GM18907 (cell line): ENCODE measurements at regions not wholly inside any gene's neighbourhood (a gene's known extent, or its start where the extent isn't known, plus 50 kb on each side); places are given as distances from the start of the nearest gene placed in this dataset.

Experiments used
- ATAC-seq: cut with Tn5 transposase; IDR thresholded peaks from one replicate; pipeline ENCODE4 v1.9.1; 2021; ENCODE audit warnings: mild to moderate bottlenecking, moderate library complexity; ENCODE audit not compliant: unreplicated experiment

GRCh38 chr3:161987933-161988332 is 491.3 kb downstream of the OTOL1 start:
- no peak for ATAC-seq

- ATAC-seq: no peak
Measured at GRCh38 chr3:161989012-161989411, 492.4 kb downstream of the OTOL1 start.

- no peak for ATAC-seq
Measured at GRCh38 chr3:161990036-161990435, 493.4 kb downstream of the OTOL1 start.

GRCh38 chr3:161991901-161992540 is 495.4 kb downstream of the OTOL1 start:
- no peak for ATAC-seq

GRCh38 chr3:161999846-162000245 is 503.2 kb downstream of the OTOL1 start:
- no peak for ATAC-seq

- ATAC-seq: no peak
Measured at GRCh38 chr3:162007722-162008121, 511.1 kb downstream of the OTOL1 start.

- no peak for ATAC-seq
Measured at GRCh38 chr3:162012633-162013032, 516.0 kb downstream of the OTOL1 start.

- ATAC-seq: no peak
Measured at GRCh38 chr3:162014284-162014683, 517.7 kb downstream of the OTOL1 start.

GRCh38 chr3:162015856-162016255 is 519.2 kb downstream of the OTOL1 start:
- no peak for ATAC-seq

- no peak for ATAC-seq
Measured at GRCh38 chr3:162019817-162020216, 523.2 kb downstream of the OTOL1 start.

- no peak for ATAC-seq
Measured at GRCh38 chr3:162021206-162021605, 524.6 kb downstream of the OTOL1 start.

GRCh38 chr3:162022911-162023310 is 526.3 kb downstream of the OTOL1 start:
- no peak for ATAC-seq

- ATAC-seq: no peak
Measured at GRCh38 chr3:162029736-162030135, 533.1 kb downstream of the OTOL1 start.

GRCh38 chr3:162034368-162034767 is 537.8 kb downstream of the OTOL1 start:
- no peak for ATAC-seq

- no peak for ATAC-seq
Measured at GRCh38 chr3:162041622-162042021, 545.0 kb downstream of the OTOL1 start.

- ATAC-seq: no peak
Measured at GRCh38 chr3:162052636-162053035, 556.0 kb downstream of the OTOL1 start.

- no peak for ATAC-seq
Measured at GRCh38 chr3:162072656-162073164, 576.1 kb downstream of the OTOL1 start.

GRCh38 chr3:162073422-162073975 is 576.9 kb downstream of the OTOL1 start:
- no peak for ATAC-seq

- ATAC-seq: no peak
Measured at GRCh38 chr3:162077108-162077507, 580.5 kb downstream of the OTOL1 start.

GRCh38 chr3:162082516-162082915 is 585.9 kb downstream of the OTOL1 start:
- no peak for ATAC-seq

GRCh38 chr3:162087361-162087760 is 590.8 kb downstream of the OTOL1 start:
- no peak for ATAC-seq

- no peak for ATAC-seq
Measured at GRCh38 chr3:162092751-162093150, 596.1 kb downstream of the OTOL1 start.

GRCh38 chr3:162094301-162094700 is 597.7 kb downstream of the OTOL1 start:
- ATAC-seq: no peak
